Fibroblast of lung (primary cell): ENCODE measurements at regions not wholly inside any gene's neighbourhood (a gene's known extent, or its start where the extent isn't known, plus 50 kb on each side); places are given as distances from the start of the nearest gene placed in this dataset.

ENCODE experiments used
- DNase-seq, 2 donors: peaks; one replicate each; pipeline versions ENCODE4 v3.0.0 to v3.0.0-alpha.2; 2010; ENCODE audit warnings: low read depth in 2 of 2
- H2AFZ ChIP-seq: 2 replicates; pipeline ENCODE4 v1.5.1; 2012; ENCODE audit warnings: low read length, control low read depth, inconsistent platforms
- H3K27ac ChIP-seq: 2 replicates; pipeline ENCODE4 v1.5.1; 2011; ENCODE audit warnings: low read length, control low read depth; ENCODE audit not compliant: insufficient read depth
- H3K27me3 ChIP-seq: 2 replicates; pipeline ENCODE4 v1.5.1; 2011; ENCODE audit warnings: mild to moderate bottlenecking, low read length; ENCODE audit not compliant: control insufficient read depth, insufficient read depth
- H3K36me3 ChIP-seq: 2 replicates; pipeline ENCODE4 v1.5.1; 2011; ENCODE audit warnings: low read length; ENCODE audit not compliant: control insufficient read depth, insufficient read depth
- H3K4me1 ChIP-seq: 2 replicates; pipeline ENCODE4 v1.5.1; 2011; ENCODE audit warnings: low read length; ENCODE audit not compliant: control insufficient read depth, insufficient read depth; ENCODE audit errors: extremely low read depth
- H3K4me2 ChIP-seq: 2 replicates; pipeline ENCODE4 v1.5.1; 2011; ENCODE audit warnings: low read length, control low read depth; ENCODE audit not compliant: insufficient read depth; ENCODE audit errors: extremely low read depth
- H3K4me3 ChIP-seq, 4 experiments: fragments of 200-600 bp in 1 of 4; sonication (generic) in 1 of 4; replicated peaks in 1 of 4; 2 replicates each; pipeline ENCODE4 v1.5.1; 2011 to 2016; ENCODE audit warnings: low read length in 4 of 4, low read depth in 3 of 4, mild to moderate bottlenecking in 3 of 4, control low read depth in 2 of 4, inconsistent platforms in 1 of 4, mixed read lengths in 1 of 4; ENCODE audit not compliant: insufficient read depth in 1 of 4; ENCODE audit errors: control extremely low read depth in 1 of 4
- H3K79me2 ChIP-seq: 2 replicates; pipeline ENCODE4 v1.5.1; 2012; ENCODE audit warnings: mild to moderate bottlenecking, low read length, inconsistent platforms; ENCODE audit not compliant: control insufficient read depth, insufficient read depth
- H3K9ac ChIP-seq: 2 replicates; pipeline ENCODE4 v1.5.1; 2011; ENCODE audit warnings: mild to moderate bottlenecking, low read length, control low read depth; ENCODE audit not compliant: insufficient read depth
- H3K9me3 ChIP-seq: 2 replicates; pipeline ENCODE4 v1.5.1; 2012; ENCODE audit warnings: low read depth, low read length; ENCODE audit not compliant: control insufficient read depth, insufficient read depth
- H4K20me1 ChIP-seq: 2 replicates; pipeline ENCODE4 v1.5.1; 2011; ENCODE audit warnings: low read length; ENCODE audit not compliant: control insufficient read depth, insufficient read depth; ENCODE audit errors: extremely low read depth
- CTCF ChIP-seq, 2 donors: IDR thresholded peaks in 1 of 2; conservative IDR thresholded peaks in 1 of 2; 1 replicate in 1 of 2; 2 replicates in 1 of 2; pipeline ENCODE4 v1.5.1; 2011 to 2012; ENCODE audit warnings: low read length in 2 of 2, control low read depth in 1 of 2, inconsistent platforms in 1 of 2, low read depth in 1 of 2, mild to moderate bottlenecking in 1 of 2
- EZH2 ChIP-seq: IDR thresholded peaks from 2 replicates; pipeline ENCODE4 v1.5.1; 2012; ENCODE audit warnings: low read length, control low read depth, mild to moderate bottlenecking; ENCODE audit errors: missing control alignments

- no peaks in the 10 kb centered on the region for H3K27me3 ChIP-seq
- H4K20me1 ChIP-seq, result no peaks in the 10 kb centered on the region
- H3K79me2 ChIP-seq, result no peaks in the 10 kb centered on the region
- H3K4me2 ChIP-seq, result no peak overlapping the region
- H3K36me3 ChIP-seq, result no peaks in the 10 kb centered on the region
- no peaks in the 10 kb centered on the region for H3K9me3 ChIP-seq
- H3K4me1 ChIP-seq, result no peaks in the 10 kb centered on the region
- no peak overlapping the region for H3K27ac ChIP-seq
- TF ChIP-seq CTCF (conservative IDR thresholded peaks at IDR 0.05 in 1 of 2, IDR thresholded peaks at IDR 0.05 in 1 of 2; ENCODE audit: low read depth in 1 of 2, low read length in 2 of 2), result no peak
- no peak for TF ChIP-seq EZH2
- H3K4me3 ChIP-seq, result no peak overlapping the region
- H3K9ac ChIP-seq, result no peak overlapping the region
- H2AFZ ChIP-seq, result no peak overlapping the region
- no peak for DNase-seq
Measured at GRCh38 chr4:171602638-171603355, 210.4 kb upstream of the GALNTL6 start.

GRCh38 chr4:171601091-171601490, 212.1 kb upstream of the GALNTL6 start:
- H3K4me2 ChIP-seq, result no peak overlapping the region
- no peaks in the 10 kb centered on the region for H4K20me1 ChIP-seq
- no peak for DNase-seq
- no peaks in the 10 kb centered on the region for H3K36me3 ChIP-seq
- H3K4me3 ChIP-seq, result no peak overlapping the region
- no peaks in the 10 kb centered on the region for H3K9me3 ChIP-seq
- no peak overlapping the region for H2AFZ ChIP-seq
- H3K27me3 ChIP-seq, result no peaks in the 10 kb centered on the region
- no peak overlapping the region for H3K9ac ChIP-seq
- no peaks in the 10 kb centered on the region for H3K4me1 ChIP-seq
- no peaks in the 10 kb centered on the region for H3K79me2 ChIP-seq
- no peak overlapping the region for H3K27ac ChIP-seq
- TF ChIP-seq CTCF (conservative IDR thresholded peaks at IDR 0.05 in 1 of 2, IDR thresholded peaks at IDR 0.05 in 1 of 2; ENCODE audit: low read depth in 1 of 2, low read length in 2 of 2), result no peak
- TF ChIP-seq EZH2, result no peak

- no peak overlapping the region for H3K4me3 ChIP-seq
- no peak overlapping the region for H2AFZ ChIP-seq
- no peaks in the 10 kb centered on the region for H3K9me3 ChIP-seq
- TF ChIP-seq CTCF (conservative IDR thresholded peaks at IDR 0.05 in 1 of 2, IDR thresholded peaks at IDR 0.05 in 1 of 2; ENCODE audit: low read depth in 1 of 2, low read length in 2 of 2) (no peak), EZH2 (no peak)
- no peak overlapping the region for H3K4me2 ChIP-seq
- no peaks in the 10 kb centered on the region for H3K36me3 ChIP-seq
- no peaks in the 10 kb centered on the region for H4K20me1 ChIP-seq
- H3K27me3 ChIP-seq, result no peaks in the 10 kb centered on the region
- no peaks in the 10 kb centered on the region for H3K79me2 ChIP-seq
- no peak for DNase-seq
- H3K27ac ChIP-seq, result no peak overlapping the region
- H3K4me1 ChIP-seq, result no peaks in the 10 kb centered on the region
- no peak overlapping the region for H3K9ac ChIP-seq
Measured at GRCh38 chr4:171599628-171600027, 213.6 kb upstream of the GALNTL6 start.
